ENCODE measurements at regions not wholly inside any gene's neighbourhood (a gene's known extent, or its start where the extent isn't known, plus 50 kb on each side); places are given as distances from the start of the nearest gene placed in this dataset.
"Not testable (repeated sequence)": the region's sequence is repeated elsewhere in the genome, so short reads cannot be mapped to it uniquely, and the experiment has no call there.

DNA sequence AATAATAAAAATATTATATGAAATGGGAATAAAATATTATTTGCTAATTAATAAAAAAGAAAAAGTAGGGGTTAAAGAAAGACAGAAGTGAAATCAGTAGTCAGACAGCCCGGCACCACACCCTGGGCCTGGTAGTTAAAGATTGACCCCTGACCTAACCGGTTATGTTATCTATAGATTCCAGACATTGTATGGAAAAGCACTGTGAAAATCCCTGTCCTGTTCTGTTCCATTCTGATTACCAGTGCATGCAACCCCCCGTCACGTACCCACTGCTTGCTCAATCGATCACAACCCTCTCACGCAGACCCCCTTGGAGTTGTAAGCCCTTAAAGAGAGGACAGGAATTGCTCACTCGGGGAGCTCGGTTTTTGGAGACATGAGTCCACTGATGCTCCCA is 101.9 kb upstream of the ZKSCAN2 start:
- DNase-seq (ENCODE audit: low read depth in 4 of 4, low spot score in 3 of 4), result not testable (repeated sequence)

DNA sequence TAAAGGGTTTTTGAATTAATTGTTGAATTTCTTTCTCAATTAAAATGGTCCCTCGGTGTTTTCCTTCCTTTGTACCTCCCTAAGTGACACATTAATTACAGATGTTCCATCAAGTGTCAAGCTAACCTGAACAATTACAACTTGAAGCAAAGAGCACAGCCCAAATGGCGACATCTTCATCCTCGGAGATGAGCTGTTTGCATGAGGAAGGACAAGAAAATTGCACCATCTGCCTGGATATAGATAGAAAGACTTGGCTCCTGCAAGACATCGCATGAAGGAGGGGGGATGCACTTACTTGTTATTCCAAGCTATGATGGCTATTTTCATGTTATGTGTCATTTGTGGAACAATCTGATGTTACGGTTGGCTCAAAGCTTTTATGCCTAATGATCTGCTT is 86.4 kb upstream of the ZKSCAN2 start:
- DNase-seq (ENCODE audit: low read depth in 4 of 4, low spot score in 3 of 4), result no peak

DNA sequence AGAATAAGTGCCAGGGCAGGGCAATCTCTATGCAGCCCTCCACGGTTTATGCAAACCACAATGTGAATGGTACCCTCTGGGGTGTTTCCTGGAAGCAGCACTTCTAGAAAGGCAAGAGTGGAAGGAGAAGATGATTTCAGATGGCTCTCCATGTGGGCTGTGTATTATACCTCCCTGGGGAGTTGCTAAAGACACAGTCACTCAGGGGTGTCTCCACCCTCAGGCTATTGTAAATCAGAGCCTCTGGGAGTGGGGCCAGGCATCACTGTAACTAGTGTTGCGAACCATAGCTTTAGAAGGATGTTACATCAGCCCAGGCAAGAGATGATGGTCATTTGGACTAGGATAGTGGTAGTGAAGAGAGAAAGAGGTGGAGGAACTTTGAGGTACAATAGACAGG is 83.3 kb upstream of the ZKSCAN2 start:
- DNase-seq (ENCODE audit: low read depth in 4 of 4, low spot score in 3 of 4), result no peak

DNA sequence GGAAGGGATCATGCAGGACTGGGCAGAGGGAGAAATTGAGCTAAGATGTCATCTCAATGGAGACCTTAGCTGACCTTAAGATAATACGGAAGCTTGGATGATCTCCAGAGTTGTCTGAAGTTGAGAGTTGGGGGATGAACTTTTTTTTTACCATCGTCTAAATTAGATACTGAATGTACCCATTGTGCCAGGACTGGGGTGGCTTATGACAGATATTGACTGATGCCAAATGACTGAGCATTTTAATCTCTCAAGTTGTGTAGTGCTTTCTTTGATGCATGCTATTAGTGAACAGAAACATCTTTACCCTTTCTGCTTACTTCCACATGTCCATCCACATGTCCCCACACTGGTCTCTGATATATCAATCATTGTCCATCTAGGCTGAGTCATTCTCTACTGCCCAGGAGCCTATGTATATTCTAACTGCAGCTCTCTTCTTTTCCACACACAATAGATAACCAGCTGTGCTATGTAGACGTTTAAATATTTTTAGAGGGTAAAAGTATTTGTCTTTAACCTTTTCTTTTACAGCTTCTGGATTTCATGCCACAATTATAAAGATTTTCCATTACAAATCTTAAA is 60.2 kb upstream of the ZKSCAN2 start:
- no peak for DNase-seq (ENCODE audit: low read depth in 4 of 4, low spot score in 3 of 4)

DNA sequence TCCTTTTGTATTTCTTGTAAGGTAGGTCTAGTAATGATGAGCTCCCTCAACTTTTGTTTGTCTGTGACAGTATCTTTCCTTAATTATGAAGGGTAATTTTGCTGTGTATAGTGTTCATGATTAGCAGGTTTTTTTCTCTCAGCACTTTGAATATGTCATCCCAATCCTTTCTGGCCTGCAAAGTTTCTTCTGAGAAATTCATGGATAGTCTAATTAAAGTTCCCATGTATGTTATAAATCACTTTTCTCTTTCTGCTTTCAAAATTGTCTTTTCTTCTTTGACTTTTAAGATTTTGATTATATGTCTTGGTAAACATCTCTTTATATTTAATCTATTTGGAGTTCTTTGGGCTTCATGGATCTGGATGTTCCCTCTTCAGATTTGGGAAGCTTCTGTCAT is 54.3 kb upstream of the ZKSCAN2 start:
- DNase-seq (ENCODE audit: low read depth in 4 of 4, low spot score in 3 of 4), result no peak

DNA sequence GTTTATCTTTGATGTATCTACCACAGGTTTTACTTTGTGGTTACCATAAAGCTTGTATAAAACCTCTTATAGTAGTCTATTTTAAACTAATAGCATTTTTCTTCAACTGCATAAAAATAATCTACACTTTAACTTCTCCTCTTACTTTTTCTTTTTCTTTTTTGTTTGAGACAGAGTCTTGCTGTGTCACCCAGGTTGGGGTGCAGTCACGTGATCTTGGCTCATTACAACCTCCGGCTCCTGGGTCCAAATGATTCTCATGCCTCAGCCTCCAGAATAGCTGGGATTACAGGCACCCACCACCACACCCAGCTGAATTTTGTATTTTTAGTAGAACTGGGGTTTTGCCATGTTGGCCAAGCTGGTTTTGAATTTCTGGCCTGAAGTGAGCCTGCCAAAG is 53.4 kb upstream of the ZKSCAN2 start:
- DNase-seq (ENCODE audit: low read depth in 4 of 4, low spot score in 3 of 4), result no peak
